ENCODE measurements at regions not wholly inside any gene's neighbourhood (a gene's known extent, or its start where the extent isn't known, plus 50 kb on each side); places are given as distances from the start of the nearest gene placed in this dataset.

- no peak for DNase-seq (ENCODE audit: low read depth)
Measured at GRCh38 chr6:113642001-113642713, 215.0 kb upstream of the MARCKS start.

GRCh38 chr6:113642714-113643406 lies 214.3 kb upstream of the MARCKS start:
- DNase-seq (ENCODE audit: low read depth), result no peak

- DNase-seq (ENCODE audit: low read depth), result no peak
Measured at GRCh38 chr6:113643407-113643770, 213.8 kb upstream of the MARCKS start.

- DNase-seq (ENCODE audit: low read depth), result peak; percentile 98
Measured at GRCh38 chr6:113644861-113645575, 212.1 kb upstream of the MARCKS start.

GRCh38 chr6:113645576-113645970 lies 211.6 kb upstream of the MARCKS start:
- peak; percentile 95 for DNase-seq (ENCODE audit: low read depth)

GRCh38 chr6:113645986-113646385 lies 211.2 kb upstream of the MARCKS start:
- DNase-seq (ENCODE audit: low read depth), result no peak

- no peak for DNase-seq (ENCODE audit: low read depth)
Measured at GRCh38 chr6:113646701-113647100, 210.4 kb upstream of the MARCKS start.

- no peak for DNase-seq (ENCODE audit: low read depth)
Measured at GRCh38 chr6:113647143-113647889, 209.8 kb upstream of the MARCKS start.

GRCh38 chr6:113648698-113649097 lies 208.4 kb upstream of the MARCKS start:
- DNase-seq (ENCODE audit: low read depth), result no peak

GRCh38 chr6:113649276-113649675 lies 207.9 kb upstream of the MARCKS start:
- DNase-seq (ENCODE audit: low read depth), result no peak

- DNase-seq (ENCODE audit: low read depth), result no peak
Measured at GRCh38 chr6:113649880-113650609, 207.1 kb upstream of the MARCKS start.

GRCh38 chr6:113650610-113650979 lies 206.6 kb upstream of the MARCKS start:
- DNase-seq (ENCODE audit: low read depth), result no peak

- DNase-seq (ENCODE audit: low read depth), result no peak
Measured at GRCh38 chr6:113651120-113651519, 206.0 kb upstream of the MARCKS start.

- DNase-seq (ENCODE audit: low read depth), result no peak
Measured at GRCh38 chr6:113651920-113652319, 205.2 kb upstream of the MARCKS start.

GRCh38 chr6:113653275-113653674 lies 203.9 kb upstream of the MARCKS start:
- DNase-seq (ENCODE audit: low read depth), result no peak

GRCh38 chr6:113654396-113654795 lies 202.7 kb upstream of the MARCKS start:
- DNase-seq (ENCODE audit: low read depth), result no peak

GRCh38 chr6:113655761-113656160 lies 201.4 kb upstream of the MARCKS start:
- DNase-seq (ENCODE audit: low read depth), result no peak

- DNase-seq (ENCODE audit: low read depth), result no peak
Measured at GRCh38 chr6:113659762-113660404, 197.3 kb upstream of the MARCKS start.

GRCh38 chr6:113660819-113661218 lies 196.3 kb upstream of the MARCKS start:
- no peak for DNase-seq (ENCODE audit: low read depth)

GRCh38 chr6:113662093-113662665 lies 195.0 kb upstream of the MARCKS start:
- no peak for DNase-seq (ENCODE audit: low read depth)

Data from GM04504 (cell line).